ENCODE measurements at regions not wholly inside any gene's neighbourhood (a gene's known extent, or its start where the extent isn't known, plus 50 kb on each side); places are given as distances from the start of the nearest gene placed in this dataset.

DNA sequence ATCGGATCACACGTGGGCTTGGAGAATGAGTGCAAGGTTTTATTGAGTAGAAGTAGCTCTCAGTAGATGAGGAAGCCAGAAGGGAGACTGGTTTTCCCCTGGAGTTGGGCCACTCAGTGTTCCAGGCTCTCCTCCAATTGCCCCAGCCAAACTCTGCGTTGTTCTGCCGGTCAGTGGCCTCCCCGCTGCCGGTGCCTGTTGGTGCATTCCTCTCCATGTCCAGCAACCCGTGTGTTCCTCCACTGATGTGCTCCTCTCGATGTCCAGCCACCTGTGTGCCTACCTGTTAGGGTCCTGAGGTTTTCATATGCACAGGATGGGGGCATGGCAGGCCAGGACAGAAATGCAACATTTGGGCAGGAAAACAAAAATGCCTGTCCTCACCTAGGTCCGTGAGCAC, 888.0 kb upstream of the PTPRD start:
- no peaks in the 10 kb centered on the region for H3K27me3 ChIP-seq
- no peak for DNase-seq (ENCODE audit: low spot score in 2 of 2)
- TF ChIP-seq EP300 (IDR thresholded peaks at IDR 0.05) (no peak), POLR2AphosphoS5 (IDR thresholded peaks at IDR 0.05) (no peak), POLR2A (IDR thresholded peaks at IDR 0.05) (no peak)
- TF ChIP-seq, protein P1, sequence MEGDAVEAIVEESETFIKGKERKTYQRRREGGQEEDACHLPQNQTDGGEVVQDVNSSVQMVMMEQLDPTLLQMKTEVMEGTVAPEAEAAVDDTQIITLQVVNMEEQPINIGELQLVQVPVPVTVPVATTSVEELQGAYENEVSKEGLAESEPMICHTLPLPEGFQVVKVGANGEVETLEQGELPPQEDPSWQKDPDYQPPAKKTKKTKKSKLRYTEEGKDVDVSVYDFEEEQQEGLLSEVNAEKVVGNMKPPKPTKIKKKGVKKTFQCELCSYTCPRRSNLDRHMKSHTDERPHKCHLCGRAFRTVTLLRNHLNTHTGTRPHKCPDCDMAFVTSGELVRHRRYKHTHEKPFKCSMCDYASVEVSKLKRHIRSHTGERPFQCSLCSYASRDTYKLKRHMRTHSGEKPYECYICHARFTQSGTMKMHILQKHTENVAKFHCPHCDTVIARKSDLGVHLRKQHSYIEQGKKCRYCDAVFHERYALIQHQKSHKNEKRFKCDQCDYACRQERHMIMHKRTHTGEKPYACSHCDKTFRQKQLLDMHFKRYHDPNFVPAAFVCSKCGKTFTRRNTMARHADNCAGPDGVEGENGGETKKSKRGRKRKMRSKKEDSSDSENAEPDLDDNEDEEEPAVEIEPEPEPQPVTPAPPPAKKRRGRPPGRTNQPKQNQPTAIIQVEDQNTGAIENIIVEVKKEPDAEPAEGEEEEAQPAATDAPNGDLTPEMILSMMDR (IDR thresholded peaks at IDR 0.05): no peak
- H3K9me3 ChIP-seq: no peaks in the 10 kb centered on the region
- 90% methylated on average over 9 of the region's 9 CpGs for WGBS
- no peaks in the 10 kb centered on the region for H3K36me3 ChIP-seq
- no peak overlapping the region for H3K4me3 ChIP-seq
- no peak overlapping the region for H3K27ac ChIP-seq
- no peaks in the 10 kb centered on the region for H3K4me1 ChIP-seq

DNA sequence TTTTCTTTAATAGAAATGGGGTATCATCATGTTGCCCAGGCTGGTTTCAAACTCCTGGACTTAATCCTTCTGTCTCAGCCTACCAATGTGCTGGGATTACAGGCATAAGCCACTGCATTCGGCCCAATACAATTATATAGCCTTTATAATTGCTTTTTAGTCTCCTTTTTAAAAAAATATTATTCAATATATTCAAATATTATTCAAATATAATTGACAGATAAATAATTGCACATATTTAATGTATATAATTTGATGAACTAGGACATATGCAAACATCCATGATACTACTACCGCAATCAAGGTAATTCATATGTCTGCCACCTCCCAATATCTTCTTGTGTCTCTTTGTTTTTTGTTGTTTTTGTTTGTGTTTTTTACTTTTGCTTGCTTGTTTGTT, 894.2 kb upstream of the PTPRD start:
- Histone ChIP-seq H3K36me3 (no peaks in the 10 kb centered on the region), H3K9me3 (no peaks in the 10 kb centered on the region), H3K4me3 (no peak overlapping the region), H3K27me3 (no peaks in the 10 kb centered on the region), H3K27ac (no peak overlapping the region), H3K4me1 (no peaks in the 10 kb centered on the region)
- no peak for DNase-seq (ENCODE audit: low spot score in 2 of 2)
- TF ChIP-seq, protein P1 (IDR thresholded peaks at IDR 0.05): no peak
- no peak for TF ChIP-seq EP300 (IDR thresholded peaks at IDR 0.05)
- 44% methylated on average over 2 of the region's 2 CpGs for WGBS

DNA sequence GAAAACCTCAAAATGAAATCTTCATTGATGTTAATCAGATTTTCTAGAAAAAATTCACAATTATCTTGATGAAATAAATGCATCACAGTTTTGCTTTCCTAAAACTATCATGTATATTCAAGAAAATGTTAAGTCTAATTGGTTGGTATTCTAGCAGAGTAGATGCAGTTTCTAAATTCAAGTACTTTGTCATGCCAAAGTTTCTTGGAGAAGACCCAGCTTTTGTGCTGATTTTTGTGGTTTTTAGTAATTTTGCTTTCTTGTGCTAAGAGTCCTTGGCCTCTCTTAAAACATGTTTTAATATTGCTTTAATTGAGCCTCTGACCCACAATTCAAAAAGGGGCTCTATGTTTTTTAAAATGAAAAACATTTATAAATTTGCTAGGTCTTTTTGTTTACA, 924.8 kb upstream of the PTPRD start:
- DNase-seq (ENCODE audit: low spot score in 2 of 2): no peak
- TF ChIP-seq POLR2A (IDR thresholded peaks at IDR 0.05): no peak
- no peak for TF ChIP-seq EP300 (IDR thresholded peaks at IDR 0.05)
- TF ChIP-seq, protein P1 (IDR thresholded peaks at IDR 0.05): no peak
- TF ChIP-seq POLR2AphosphoS5 (IDR thresholded peaks at IDR 0.05): no peak
- no peaks in the 10 kb centered on the region for H3K4me1 ChIP-seq
- H3K36me3 ChIP-seq: no peaks in the 10 kb centered on the region
- H3K27me3 ChIP-seq: no peaks in the 10 kb centered on the region
- no peaks in the 10 kb centered on the region for H3K9me3 ChIP-seq
- no peak overlapping the region for H3K4me3 ChIP-seq
- H3K27ac ChIP-seq: no peak overlapping the region

DNA sequence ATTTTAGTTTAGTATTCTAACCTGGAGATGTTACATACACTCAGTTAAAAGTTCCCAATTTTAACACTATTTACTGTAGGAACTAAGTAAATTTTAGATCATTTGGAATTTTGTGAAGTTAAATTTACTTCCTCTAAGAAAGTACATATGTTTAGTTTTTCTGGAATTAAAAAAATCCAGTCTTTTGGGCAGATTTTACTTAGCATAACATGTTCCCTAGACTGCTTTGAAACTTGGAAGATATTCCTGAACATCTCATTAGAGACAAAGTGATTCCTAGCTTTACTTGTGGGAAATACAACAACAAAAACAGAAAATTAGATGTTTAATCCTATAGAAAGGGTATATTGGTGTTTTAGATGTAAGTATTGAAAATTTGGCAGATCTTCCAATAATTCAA, 930.0 kb upstream of the PTPRD start:
- H3K36me3 ChIP-seq: no peaks in the 10 kb centered on the region
- no peak overlapping the region for H3K4me3 ChIP-seq
- TF ChIP-seq EP300 (IDR thresholded peaks at IDR 0.05) (no peak), POLR2A (IDR thresholded peaks at IDR 0.05) (no peak), POLR2AphosphoS5 (IDR thresholded peaks at IDR 0.05) (no peak)
- TF ChIP-seq, protein P1 (IDR thresholded peaks at IDR 0.05): no peak
- H3K9me3 ChIP-seq: no peaks in the 10 kb centered on the region
- no peak overlapping the region for H3K27ac ChIP-seq
- H3K27me3 ChIP-seq: no peaks in the 10 kb centered on the region
- H3K4me1 ChIP-seq: no peaks in the 10 kb centered on the region
- DNase-seq (ENCODE audit: low spot score in 2 of 2): no peak

DNA sequence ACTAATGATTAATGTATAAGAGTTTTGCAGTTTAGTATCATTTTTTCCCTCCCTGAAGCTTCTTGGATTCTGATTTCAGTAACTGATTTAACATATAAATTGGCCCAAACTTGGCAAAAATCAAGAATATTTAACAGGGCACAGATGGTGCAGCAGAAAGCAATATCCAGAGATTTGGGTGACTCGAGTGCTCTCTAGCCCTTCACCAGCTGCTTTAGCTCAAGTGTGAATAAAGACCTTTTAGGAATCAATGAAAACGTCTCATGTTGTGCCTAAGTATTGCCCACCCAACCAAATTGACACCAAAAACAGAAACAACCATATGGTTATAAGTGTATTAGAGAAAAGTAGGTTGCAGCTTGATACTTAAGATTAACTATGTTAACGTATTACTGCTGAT, 933.4 kb upstream of the PTPRD start:
- WGBS: 59% methylated on average over 3 of the region's 3 CpGs
- H3K27me3 ChIP-seq: no peaks in the 10 kb centered on the region

More for the DNA sequence above, 933.4 kb upstream of the PTPRD start:
- Histone ChIP-seq H3K36me3 (no peaks in the 10 kb centered on the region), H3K9me3 (no peaks in the 10 kb centered on the region), H3K27ac (no peak overlapping the region), H3K4me3 (no peak overlapping the region), H3K4me1 (no peaks in the 10 kb centered on the region)
- DNase-seq (ENCODE audit: low spot score in 2 of 2): no peak
- TF ChIP-seq EP300 (IDR thresholded peaks at IDR 0.05): no peak
- TF ChIP-seq POLR2AphosphoS5 (IDR thresholded peaks at IDR 0.05): no peak
- no peak for TF ChIP-seq POLR2A (IDR thresholded peaks at IDR 0.05)
- TF ChIP-seq, protein P1 (IDR thresholded peaks at IDR 0.05): no peak

Measured in suprapubic skin (tissue), 4 donors.